ENCODE measurements at regions not wholly inside any gene's neighbourhood (a gene's known extent, or its start where the extent isn't known, plus 50 kb on each side); places are given as distances from the start of the nearest gene placed in this dataset.

DNA sequence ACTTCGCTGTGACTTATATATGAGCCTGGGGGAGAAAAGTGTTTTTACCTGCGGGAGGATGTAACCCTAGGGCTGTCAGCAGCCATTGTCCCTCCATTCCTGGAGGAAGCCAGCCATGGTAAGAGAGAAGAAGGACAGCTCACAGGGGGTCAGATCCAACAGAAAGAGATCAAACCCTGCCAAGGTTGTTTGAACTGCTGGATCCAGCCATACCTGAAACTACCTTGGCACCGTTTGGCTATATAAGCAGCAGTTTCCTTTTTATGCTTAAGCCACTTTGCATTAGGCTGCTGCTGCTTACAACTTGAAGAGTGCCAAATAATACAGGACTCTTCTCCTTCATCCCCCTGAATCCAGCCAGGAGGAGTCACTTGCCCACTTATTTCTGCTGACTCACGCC lies 205.5 kb downstream of the PHETA1 start:
- 83 to 87% (median 87%) methylated on average over 4 of the region's 4 CpGs for WGBS, 3 donors
- H3K36me3 ChIP-seq (ENCODE audit: control insufficient read depth in 3 of 3, insufficient read depth in 2 of 3, low read depth in 1 of 3, low read length in 3 of 3): no peaks in the 10 kb centered on the region
- no peak overlapping the region for H3K4me3 ChIP-seq (ENCODE audit: low read depth in 1 of 3, low read length in 3 of 3)
- FAIRE-seq: no peak
- no peaks in the 10 kb centered on the region for H3K27me3 ChIP-seq (ENCODE audit: control insufficient read depth in 3 of 3, insufficient read depth in 3 of 3, low read length in 3 of 3)
- no peak for DNase-seq
- no peak overlapping the region for H3K27ac ChIP-seq (ENCODE audit: low read depth in 1 of 3, low read length in 2 of 3)
- no peaks in the 10 kb centered on the region for H3K4me1 ChIP-seq (ENCODE audit: control insufficient read depth in 3 of 3, insufficient read depth in 2 of 3, low read depth in 1 of 3, low read length in 2 of 3)
- H3K9me3 ChIP-seq (ENCODE audit: control insufficient read depth in 2 of 2, insufficient read depth in 1 of 2, low read depth in 1 of 2, low read length in 1 of 2): no peaks in the 10 kb centered on the region

- no peaks in the 10 kb centered on the region for H3K36me3 ChIP-seq (ENCODE audit: control insufficient read depth in 3 of 3, insufficient read depth in 2 of 3, low read depth in 1 of 3, low read length in 3 of 3)
- H3K27ac ChIP-seq (ENCODE audit: low read depth in 1 of 3, low read length in 2 of 3): no peak overlapping the region
- no peak for DNase-seq
- FAIRE-seq: no peak
- 85 to 90% (median 90%) methylated on average over 7 of the region's 7 CpGs for WGBS, 3 donors
- H3K9me3 ChIP-seq (ENCODE audit: control insufficient read depth in 2 of 2, insufficient read depth in 1 of 2, low read depth in 1 of 2, low read length in 1 of 2): no peaks in the 10 kb centered on the region
- no peaks in the 10 kb centered on the region for H3K4me1 ChIP-seq (ENCODE audit: control insufficient read depth in 3 of 3, insufficient read depth in 2 of 3, low read depth in 1 of 3, low read length in 2 of 3)
- no peaks in the 10 kb centered on the region for H3K27me3 ChIP-seq (ENCODE audit: control insufficient read depth in 3 of 3, insufficient read depth in 3 of 3, low read length in 3 of 3)
- H3K4me3 ChIP-seq (ENCODE audit: low read depth in 1 of 3, low read length in 3 of 3): no peak overlapping the region
Measured at GRCh38 chr12:111161898-111162297, 207.0 kb downstream of the PHETA1 start.

DNA sequence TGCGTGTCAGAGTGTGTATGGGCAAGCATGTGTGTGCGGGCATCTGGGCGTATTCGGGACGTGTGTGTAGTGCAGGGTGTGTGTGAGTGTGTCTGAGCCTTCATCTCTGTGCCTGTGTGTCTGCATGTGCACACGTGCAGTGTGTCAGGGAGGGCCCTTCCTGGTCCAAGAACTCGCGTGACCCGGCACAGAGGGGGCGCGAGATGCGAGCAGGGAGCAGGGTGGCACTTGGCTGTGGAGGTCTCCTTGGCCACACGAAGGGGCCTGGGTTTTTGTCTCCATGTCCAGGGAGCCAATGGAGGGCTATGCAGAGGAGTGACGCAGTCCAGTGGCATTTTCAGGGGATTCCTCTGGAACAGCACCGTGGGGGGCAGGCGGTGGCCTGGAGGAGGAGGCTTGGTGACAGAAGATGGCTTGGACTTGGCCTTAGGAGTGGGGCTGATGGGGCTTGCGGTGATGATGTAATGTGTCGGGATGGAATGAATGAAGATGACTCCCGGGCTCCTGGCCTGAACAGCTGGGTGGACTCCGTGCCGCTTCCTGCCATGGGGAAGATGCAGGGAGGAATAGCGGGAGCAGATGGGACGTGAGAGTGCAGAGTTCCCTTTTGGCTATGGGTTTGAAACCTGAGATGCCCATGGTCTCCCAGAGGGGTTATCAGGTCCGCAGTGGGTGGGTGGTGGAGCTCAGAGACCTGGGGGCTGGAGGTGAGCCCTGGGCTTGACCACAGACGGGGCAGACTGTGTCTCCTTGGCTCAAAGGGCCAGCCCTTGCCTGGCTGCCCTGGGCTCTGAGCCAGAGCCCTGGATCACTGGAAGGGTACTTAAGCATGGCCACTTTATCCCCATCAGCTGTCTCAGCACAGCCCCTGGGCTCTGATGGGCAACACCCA lies 208.3 kb downstream of the PHETA1 start:
- Histone ChIP-seq H3K9me3 (ENCODE audit: control insufficient read depth in 2 of 2, insufficient read depth in 1 of 2, low read depth in 1 of 2, low read length in 1 of 2) (no peaks in the 10 kb centered on the region), H3K4me3 (ENCODE audit: low read depth in 1 of 3, low read length in 3 of 3) (no peak overlapping the region), H3K27me3 (ENCODE audit: control insufficient read depth in 3 of 3, insufficient read depth in 3 of 3, low read length in 3 of 3) (no peaks in the 10 kb centered on the region), H3K27ac (ENCODE audit: low read depth in 1 of 3, low read length in 2 of 3) (no peak overlapping the region), H3K36me3 (ENCODE audit: control insufficient read depth in 3 of 3, insufficient read depth in 2 of 3, low read depth in 1 of 3, low read length in 3 of 3) (no peaks in the 10 kb centered on the region), H3K4me1 (ENCODE audit: control insufficient read depth in 3 of 3, insufficient read depth in 2 of 3, low read depth in 1 of 3, low read length in 2 of 3) (no peaks in the 10 kb centered on the region)
- FAIRE-seq: no peak
- 74 to 79% (median 78%) methylated on average over 25 of the region's 25 CpGs for WGBS, 3 donors
- DNase-seq: no peak

GRCh38 chr12:111158992-111159391 lies 209.9 kb downstream of the PHETA1 start:
- DNase-seq: no peak
- Histone ChIP-seq H3K27ac (ENCODE audit: low read depth in 1 of 3, low read length in 2 of 3) (no peak overlapping the region), H3K27me3 (ENCODE audit: control insufficient read depth in 3 of 3, insufficient read depth in 3 of 3, low read length in 3 of 3) (no peaks in the 10 kb centered on the region), H3K4me1 (ENCODE audit: control insufficient read depth in 3 of 3, insufficient read depth in 2 of 3, low read depth in 1 of 3, low read length in 2 of 3) (no peaks in the 10 kb centered on the region), H3K4me3 (ENCODE audit: low read depth in 1 of 3, low read length in 3 of 3) (no peak overlapping the region), H3K36me3 (ENCODE audit: control insufficient read depth in 3 of 3, insufficient read depth in 2 of 3, low read depth in 1 of 3, low read length in 3 of 3) (no peaks in the 10 kb centered on the region), H3K9me3 (ENCODE audit: control insufficient read depth in 2 of 2, insufficient read depth in 1 of 2, low read depth in 1 of 2, low read length in 1 of 2) (no peaks in the 10 kb centered on the region)
- FAIRE-seq: no peak
- WGBS, 3 donors: 92 to 93% (median 93%) methylated on average over 8 of the region's 8 CpGs

GRCh38 chr12:111157486-111157885 lies 211.4 kb downstream of the PHETA1 start:
- no peak for FAIRE-seq
- DNase-seq: no peak
- Histone ChIP-seq H3K4me1 (ENCODE audit: control insufficient read depth in 3 of 3, insufficient read depth in 2 of 3, low read depth in 1 of 3, low read length in 2 of 3) (no peaks in the 10 kb centered on the region), H3K4me3 (ENCODE audit: low read depth in 1 of 3, low read length in 3 of 3) (no peak overlapping the region), H3K27me3 (ENCODE audit: control insufficient read depth in 3 of 3, insufficient read depth in 3 of 3, low read length in 3 of 3) (no peaks in the 10 kb centered on the region), H3K27ac (ENCODE audit: low read depth in 1 of 3, low read length in 2 of 3) (no peak overlapping the region), H3K9me3 (ENCODE audit: control insufficient read depth in 2 of 2, insufficient read depth in 1 of 2, low read depth in 1 of 2, low read length in 1 of 2) (no peaks in the 10 kb centered on the region), H3K36me3 (ENCODE audit: control insufficient read depth in 3 of 3, insufficient read depth in 2 of 3, low read depth in 1 of 3, low read length in 3 of 3) (no peaks in the 10 kb centered on the region)
- WGBS, 3 donors: 81 to 87% (median 82%) methylated on average over 2 of the region's 2 CpGs

DNA sequence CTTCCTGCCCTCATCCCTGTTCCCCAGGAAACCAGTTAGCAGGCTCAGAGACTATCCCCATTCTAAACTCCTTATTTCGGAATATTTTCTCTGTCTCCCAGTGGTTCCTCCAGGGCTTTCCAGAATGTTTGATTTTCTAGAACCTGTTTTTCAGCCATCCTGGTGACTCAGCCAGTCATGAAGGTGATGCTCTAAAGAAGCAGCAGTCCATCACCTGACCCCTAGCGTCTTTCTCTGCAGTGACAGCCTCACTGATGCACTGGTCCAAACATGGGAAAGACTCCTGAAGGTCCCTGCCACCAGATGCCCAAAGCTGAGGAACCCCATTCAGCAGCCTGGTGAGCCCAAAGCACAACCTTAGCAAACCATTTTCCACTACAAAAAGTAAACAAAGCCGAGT lies 212.6 kb downstream of the PHETA1 start:
- Histone ChIP-seq H3K27me3 (ENCODE audit: control insufficient read depth in 3 of 3, insufficient read depth in 3 of 3, low read length in 3 of 3) (no peaks in the 10 kb centered on the region), H3K27ac (ENCODE audit: low read depth in 1 of 3, low read length in 2 of 3) (no peak overlapping the region), H3K4me1 (ENCODE audit: control insufficient read depth in 3 of 3, insufficient read depth in 2 of 3, low read depth in 1 of 3, low read length in 2 of 3) (no peaks in the 10 kb centered on the region), H3K9me3 (ENCODE audit: control insufficient read depth in 2 of 2, insufficient read depth in 1 of 2, low read depth in 1 of 2, low read length in 1 of 2) (no peaks in the 10 kb centered on the region), H3K36me3 (ENCODE audit: control insufficient read depth in 3 of 3, insufficient read depth in 2 of 3, low read depth in 1 of 3, low read length in 3 of 3) (no peaks in the 10 kb centered on the region), H3K4me3 (ENCODE audit: low read depth in 1 of 3, low read length in 3 of 3) (no peak overlapping the region)
- no peak for DNase-seq
- 81 to 86% (median 84%) methylated on average over 3 of the region's 3 CpGs for WGBS, 3 donors
- FAIRE-seq: no peak

- Histone ChIP-seq H3K27me3 (ENCODE audit: control insufficient read depth in 3 of 3, insufficient read depth in 3 of 3, low read length in 3 of 3) (no peaks in the 10 kb centered on the region), H3K9me3 (ENCODE audit: control insufficient read depth in 2 of 2, insufficient read depth in 1 of 2, low read depth in 1 of 2, low read length in 1 of 2) (no peaks in the 10 kb centered on the region), H3K27ac (ENCODE audit: low read depth in 1 of 3, low read length in 2 of 3) (no peak overlapping the region), H3K36me3 (ENCODE audit: control insufficient read depth in 3 of 3, insufficient read depth in 2 of 3, low read depth in 1 of 3, low read length in 3 of 3) (no peaks in the 10 kb centered on the region), H3K4me1 (ENCODE audit: control insufficient read depth in 3 of 3, insufficient read depth in 2 of 3, low read depth in 1 of 3, low read length in 2 of 3) (no peaks in the 10 kb centered on the region), H3K4me3 (ENCODE audit: low read depth in 1 of 3, low read length in 3 of 3) (no peak overlapping the region)
- FAIRE-seq (no peak), DNase-seq (no peak)
- WGBS, 3 donors: 83 to 86% (median 83%) methylated on average over 8 of the region's 8 CpGs
Measured at GRCh38 chr12:111155521-111155920, 213.4 kb downstream of the PHETA1 start.

GRCh38 chr12:111155020-111155419 lies 213.9 kb downstream of the PHETA1 start:
- Histone ChIP-seq H3K27me3 (ENCODE audit: control insufficient read depth in 3 of 3, insufficient read depth in 3 of 3, low read length in 3 of 3) (peaks cover 0 to 2% (median 0%) of the 10 kb centered on the region in 3 donors), H3K4me3 (ENCODE audit: low read depth in 1 of 3, low read length in 3 of 3) (no peak overlapping the region), H3K36me3 (ENCODE audit: control insufficient read depth in 3 of 3, insufficient read depth in 2 of 3, low read depth in 1 of 3, low read length in 3 of 3) (no peaks in the 10 kb centered on the region), H3K4me1 (ENCODE audit: control insufficient read depth in 3 of 3, insufficient read depth in 2 of 3, low read depth in 1 of 3, low read length in 2 of 3) (no peaks in the 10 kb centered on the region), H3K9me3 (ENCODE audit: control insufficient read depth in 2 of 2, insufficient read depth in 1 of 2, low read depth in 1 of 2, low read length in 1 of 2) (no peaks in the 10 kb centered on the region), H3K27ac (ENCODE audit: low read depth in 1 of 3, low read length in 2 of 3) (no peak overlapping the region)
- FAIRE-seq: no peak
- DNase-seq: no peak
- WGBS, 3 donors: 83 to 87% (median 84%) methylated on average over 3 of the region's 3 CpGs

All from small intestine (tissue), 7 donors.